H1 (cell line): ENCODE measurements at regions not wholly inside any gene's neighbourhood (a gene's known extent, or its start where the extent isn't known, plus 50 kb on each side); places are given as distances from the start of the nearest gene placed in this dataset.

Experiments used
- NANOG ChIP-seq: IDR thresholded peaks from 2 replicates; pipeline ENCODE4 v1.6.1; 2011; ENCODE audit warnings: low read length, low read depth, mild to moderate bottlenecking, inconsistent platforms; ENCODE audit not compliant: insufficient read depth, poor library complexity, severe bottlenecking
- RNF2 ChIP-seq: fragments of 200-900, 300-1000 bp; sonication (generic); IDR thresholded peaks from 2 replicates; pipeline ENCODE4 v1.7.1; 2016; ENCODE audit warnings: borderline replicate concordance, low read depth, mild to moderate bottlenecking, antibody characterized with exemption, low read length; ENCODE audit not compliant: poor library complexity, severe bottlenecking; ENCODE audit errors: missing control alignments
- TBP ChIP-seq: IDR thresholded peaks from 2 replicates; pipeline ENCODE4 v1.6.1; 2011; ENCODE audit warnings: low read depth, low read length, improper control_type of control experiment
- YY1 ChIP-seq: IDR thresholded peaks from 2 replicates; pipeline ENCODE4 v1.6.1; 2011; ENCODE audit warnings: low read depth, mild to moderate bottlenecking, low read length
- TF ChIP-seq, protein P1 (sequence below): fragments of 300-600 bp; sonication (generic); IDR thresholded peaks from 2 replicates; pipeline ENCODE4 v1.7.1; 2012; ENCODE audit warnings: low read length, moderate library complexity, mild to moderate bottlenecking, inconsistent platforms; ENCODE audit not compliant: insufficient replicate concordance
- TF ChIP-seq, protein P2 (sequence below): IDR thresholded peaks from 2 replicates; pipeline ENCODE4 v1.6.1; 2011; ENCODE audit warnings: low read depth, mild to moderate bottlenecking, low read length; ENCODE audit not compliant: insufficient read depth

- TF ChIP-seq, protein P1, sequence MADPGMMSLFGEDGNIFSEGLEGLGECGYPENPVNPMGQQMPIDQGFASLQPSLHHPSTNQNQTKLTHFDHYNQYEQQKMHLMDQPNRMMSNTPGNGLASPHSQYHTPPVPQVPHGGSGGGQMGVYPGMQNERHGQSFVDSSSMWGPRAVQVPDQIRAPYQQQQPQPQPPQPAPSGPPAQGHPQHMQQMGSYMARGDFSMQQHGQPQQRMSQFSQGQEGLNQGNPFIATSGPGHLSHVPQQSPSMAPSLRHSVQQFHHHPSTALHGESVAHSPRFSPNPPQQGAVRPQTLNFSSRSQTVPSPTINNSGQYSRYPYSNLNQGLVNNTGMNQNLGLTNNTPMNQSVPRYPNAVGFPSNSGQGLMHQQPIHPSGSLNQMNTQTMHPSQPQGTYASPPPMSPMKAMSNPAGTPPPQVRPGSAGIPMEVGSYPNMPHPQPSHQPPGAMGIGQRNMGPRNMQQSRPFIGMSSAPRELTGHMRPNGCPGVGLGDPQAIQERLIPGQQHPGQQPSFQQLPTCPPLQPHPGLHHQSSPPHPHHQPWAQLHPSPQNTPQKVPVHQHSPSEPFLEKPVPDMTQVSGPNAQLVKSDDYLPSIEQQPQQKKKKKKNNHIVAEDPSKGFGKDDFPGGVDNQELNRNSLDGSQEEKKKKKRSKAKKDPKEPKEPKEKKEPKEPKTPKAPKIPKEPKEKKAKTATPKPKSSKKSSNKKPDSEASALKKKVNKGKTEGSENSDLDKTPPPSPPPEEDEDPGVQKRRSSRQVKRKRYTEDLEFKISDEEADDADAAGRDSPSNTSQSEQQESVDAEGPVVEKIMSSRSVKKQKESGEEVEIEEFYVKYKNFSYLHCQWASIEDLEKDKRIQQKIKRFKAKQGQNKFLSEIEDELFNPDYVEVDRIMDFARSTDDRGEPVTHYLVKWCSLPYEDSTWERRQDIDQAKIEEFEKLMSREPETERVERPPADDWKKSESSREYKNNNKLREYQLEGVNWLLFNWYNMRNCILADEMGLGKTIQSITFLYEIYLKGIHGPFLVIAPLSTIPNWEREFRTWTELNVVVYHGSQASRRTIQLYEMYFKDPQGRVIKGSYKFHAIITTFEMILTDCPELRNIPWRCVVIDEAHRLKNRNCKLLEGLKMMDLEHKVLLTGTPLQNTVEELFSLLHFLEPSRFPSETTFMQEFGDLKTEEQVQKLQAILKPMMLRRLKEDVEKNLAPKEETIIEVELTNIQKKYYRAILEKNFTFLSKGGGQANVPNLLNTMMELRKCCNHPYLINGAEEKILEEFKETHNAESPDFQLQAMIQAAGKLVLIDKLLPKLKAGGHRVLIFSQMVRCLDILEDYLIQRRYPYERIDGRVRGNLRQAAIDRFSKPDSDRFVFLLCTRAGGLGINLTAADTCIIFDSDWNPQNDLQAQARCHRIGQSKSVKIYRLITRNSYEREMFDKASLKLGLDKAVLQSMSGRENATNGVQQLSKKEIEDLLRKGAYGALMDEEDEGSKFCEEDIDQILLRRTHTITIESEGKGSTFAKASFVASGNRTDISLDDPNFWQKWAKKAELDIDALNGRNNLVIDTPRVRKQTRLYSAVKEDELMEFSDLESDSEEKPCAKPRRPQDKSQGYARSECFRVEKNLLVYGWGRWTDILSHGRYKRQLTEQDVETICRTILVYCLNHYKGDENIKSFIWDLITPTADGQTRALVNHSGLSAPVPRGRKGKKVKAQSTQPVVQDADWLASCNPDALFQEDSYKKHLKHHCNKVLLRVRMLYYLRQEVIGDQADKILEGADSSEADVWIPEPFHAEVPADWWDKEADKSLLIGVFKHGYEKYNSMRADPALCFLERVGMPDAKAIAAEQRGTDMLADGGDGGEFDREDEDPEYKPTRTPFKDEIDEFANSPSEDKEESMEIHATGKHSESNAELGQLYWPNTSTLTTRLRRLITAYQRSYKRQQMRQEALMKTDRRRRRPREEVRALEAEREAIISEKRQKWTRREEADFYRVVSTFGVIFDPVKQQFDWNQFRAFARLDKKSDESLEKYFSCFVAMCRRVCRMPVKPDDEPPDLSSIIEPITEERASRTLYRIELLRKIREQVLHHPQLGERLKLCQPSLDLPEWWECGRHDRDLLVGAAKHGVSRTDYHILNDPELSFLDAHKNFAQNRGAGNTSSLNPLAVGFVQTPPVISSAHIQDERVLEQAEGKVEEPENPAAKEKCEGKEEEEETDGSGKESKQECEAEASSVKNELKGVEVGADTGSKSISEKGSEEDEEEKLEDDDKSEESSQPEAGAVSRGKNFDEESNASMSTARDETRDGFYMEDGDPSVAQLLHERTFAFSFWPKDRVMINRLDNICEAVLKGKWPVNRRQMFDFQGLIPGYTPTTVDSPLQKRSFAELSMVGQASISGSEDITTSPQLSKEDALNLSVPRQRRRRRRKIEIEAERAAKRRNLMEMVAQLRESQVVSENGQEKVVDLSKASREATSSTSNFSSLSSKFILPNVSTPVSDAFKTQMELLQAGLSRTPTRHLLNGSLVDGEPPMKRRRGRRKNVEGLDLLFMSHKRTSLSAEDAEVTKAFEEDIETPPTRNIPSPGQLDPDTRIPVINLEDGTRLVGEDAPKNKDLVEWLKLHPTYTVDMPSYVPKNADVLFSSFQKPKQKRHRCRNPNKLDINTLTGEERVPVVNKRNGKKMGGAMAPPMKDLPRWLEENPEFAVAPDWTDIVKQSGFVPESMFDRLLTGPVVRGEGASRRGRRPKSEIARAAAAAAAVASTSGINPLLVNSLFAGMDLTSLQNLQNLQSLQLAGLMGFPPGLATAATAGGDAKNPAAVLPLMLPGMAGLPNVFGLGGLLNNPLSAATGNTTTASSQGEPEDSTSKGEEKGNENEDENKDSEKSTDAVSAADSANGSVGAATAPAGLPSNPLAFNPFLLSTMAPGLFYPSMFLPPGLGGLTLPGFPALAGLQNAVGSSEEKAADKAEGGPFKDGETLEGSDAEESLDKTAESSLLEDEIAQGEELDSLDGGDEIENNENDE = no peak
- no peak for TF ChIP-seq YY1
- no peak for TF ChIP-seq NANOG
- TF ChIP-seq, protein P2, sequence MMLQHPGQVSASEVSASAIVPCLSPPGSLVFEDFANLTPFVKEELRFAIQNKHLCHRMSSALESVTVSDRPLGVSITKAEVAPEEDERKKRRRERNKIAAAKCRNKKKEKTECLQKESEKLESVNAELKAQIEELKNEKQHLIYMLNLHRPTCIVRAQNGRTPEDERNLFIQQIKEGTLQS = no peak
- TF ChIP-seq RNF2 = no peak
- TF ChIP-seq TBP = no peak
Observed at GRCh38 chr12:58415716-58416115, 474.3 kb downstream of the ATP23 start (continued).
